Effector memory CD8-positive, alpha-beta T cell (primary cell): ENCODE measurements at regions not wholly inside any gene's neighbourhood (a gene's known extent, or its start where the extent isn't known, plus 50 kb on each side); places are given as distances from the start of the nearest gene placed in this dataset.

Experiments used
- ATAC-seq: fragments of 150-1000 bp; cut with Tn5 transposase; replicated peaks from 2 replicates; pipeline ENCODE4 v1.10.0; 2021; ENCODE audit warnings: mild to moderate bottlenecking, moderate library complexity
- DNase-seq, 3 experiments: peaks; one replicate each; pipeline ENCODE4 v3.0.0; 2021
- H3K27ac Mint-ChIP-seq, 2 donors: one replicate each; pipeline ENCODE4 v1.8.0; 2022; ENCODE audit warnings: mild to moderate bottlenecking in 2 of 2, mixed read lengths in 2 of 2, moderate library complexity in 2 of 2
- H3K27me3 Mint-ChIP-seq, 2 donors: one replicate each; pipeline ENCODE4 v1.8.0; 2022; ENCODE audit warnings: mixed read lengths in 2 of 2
- H3K36me3 Mint-ChIP-seq: one replicate; pipeline ENCODE4 v1.8.0; 2022; ENCODE audit warnings: mild to moderate bottlenecking, moderate library complexity, mixed read lengths; ENCODE audit not compliant: insufficient read depth
- H3K4me1 Mint-ChIP-seq, 2 donors: one replicate each; pipeline ENCODE4 v1.8.0; 2022; ENCODE audit warnings: low read depth in 2 of 2, mixed read lengths in 2 of 2
- H3K4me3 Mint-ChIP-seq, 2 donors: one replicate each; pipeline ENCODE4 v1.8.0; 2022; ENCODE audit warnings: mild to moderate bottlenecking in 2 of 2, mixed read lengths in 2 of 2, moderate library complexity in 2 of 2
- H3K9me3 Mint-ChIP-seq, 2 donors: one replicate each; pipeline ENCODE4 v1.8.0; 2022; ENCODE audit warnings: mixed read lengths in 2 of 2

DNA sequence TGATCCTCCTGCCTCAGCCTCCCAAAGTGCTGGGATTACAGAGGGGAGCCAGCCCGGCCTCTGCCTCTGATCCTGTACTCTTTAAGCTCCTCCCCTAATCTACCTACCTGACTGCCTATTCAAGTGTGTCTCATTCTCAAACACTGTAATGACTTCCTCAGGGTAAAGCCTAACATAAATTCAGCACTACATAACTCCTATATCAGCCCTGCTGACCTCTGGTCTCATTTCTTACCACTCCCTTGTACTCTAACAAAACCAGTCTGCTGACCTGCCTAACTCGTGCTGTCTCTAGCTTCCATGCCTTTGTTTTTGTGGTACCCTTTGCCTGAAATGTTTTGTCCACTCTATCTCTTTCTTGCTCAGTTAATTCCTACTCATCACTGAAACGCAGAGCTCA lies 172.1 kb upstream of the IL12A start:
- Mint-ChIP-seq H3K9me3 (no peaks in the 10 kb centered on the region), H3K4me1 (no peaks in the 10 kb centered on the region), H3K36me3 (no peaks in the 10 kb centered on the region), H3K27ac (no peak overlapping the region), H3K27me3 (peaks cover 17 to 24% of the 10 kb centered on the region in 2 donors), H3K4me3 (no peak overlapping the region)
- no peak for ATAC-seq
- DNase-seq: no peak

DNA sequence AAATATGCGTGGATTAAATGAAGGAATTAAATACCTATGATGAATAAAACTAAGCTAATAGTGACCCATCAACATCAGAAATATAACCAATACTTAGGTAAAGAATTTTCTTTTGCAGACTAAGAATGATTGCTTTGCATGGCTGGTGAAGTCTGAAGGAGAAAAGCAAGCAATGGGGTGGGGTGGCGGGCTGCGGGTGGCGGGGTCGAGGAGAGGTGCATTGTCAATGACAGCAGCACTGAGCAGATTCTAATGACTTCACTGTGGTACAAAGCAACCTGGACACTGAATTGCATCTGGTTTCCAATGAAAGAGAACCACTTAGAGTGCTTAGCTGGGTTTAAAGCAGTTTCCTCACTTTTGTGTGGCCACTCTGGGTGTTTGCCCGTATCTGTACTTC lies 171.5 kb upstream of the IL12A start:
- ATAC-seq (no peak), DNase-seq (no peak)
- Mint-ChIP-seq H3K27ac (no peak overlapping the region), H3K9me3 (no peaks in the 10 kb centered on the region), H3K36me3 (no peaks in the 10 kb centered on the region), H3K27me3 (peaks cover 22 to 24% of the 10 kb centered on the region in 2 donors), H3K4me1 (no peaks in the 10 kb centered on the region), H3K4me3 (no peak overlapping the region)

DNA sequence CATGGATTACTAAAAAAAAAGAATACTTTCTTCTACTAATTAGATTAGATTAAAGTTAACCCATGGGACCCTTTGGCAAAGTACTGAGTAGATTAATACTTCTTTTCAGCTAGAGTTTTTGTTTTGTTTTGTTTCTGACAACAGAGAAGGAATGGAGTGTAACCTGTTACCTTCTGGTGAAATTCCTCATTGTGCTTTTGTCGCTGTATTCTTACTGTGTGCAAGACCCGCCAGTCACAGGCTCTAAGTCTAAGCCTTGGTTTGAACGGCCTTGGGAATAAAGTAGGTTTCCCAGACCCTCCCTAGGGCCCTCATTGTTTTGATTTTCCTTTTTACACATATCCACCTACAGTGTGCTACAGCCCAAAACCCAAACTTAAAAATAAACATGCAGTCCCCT lies 171.1 kb upstream of the IL12A start:
- no peaks in the 10 kb centered on the region for H3K36me3 Mint-ChIP-seq
- H3K27me3 Mint-ChIP-seq: peaks cover 24 to 27% of the 10 kb centered on the region in 2 donors
- H3K4me1 Mint-ChIP-seq: no peaks in the 10 kb centered on the region
- DNase-seq: no peak
- no peak overlapping the region for H3K27ac Mint-ChIP-seq
- H3K4me3 Mint-ChIP-seq: no peak overlapping the region
- ATAC-seq: no peak
- no peaks in the 10 kb centered on the region for H3K9me3 Mint-ChIP-seq

DNA sequence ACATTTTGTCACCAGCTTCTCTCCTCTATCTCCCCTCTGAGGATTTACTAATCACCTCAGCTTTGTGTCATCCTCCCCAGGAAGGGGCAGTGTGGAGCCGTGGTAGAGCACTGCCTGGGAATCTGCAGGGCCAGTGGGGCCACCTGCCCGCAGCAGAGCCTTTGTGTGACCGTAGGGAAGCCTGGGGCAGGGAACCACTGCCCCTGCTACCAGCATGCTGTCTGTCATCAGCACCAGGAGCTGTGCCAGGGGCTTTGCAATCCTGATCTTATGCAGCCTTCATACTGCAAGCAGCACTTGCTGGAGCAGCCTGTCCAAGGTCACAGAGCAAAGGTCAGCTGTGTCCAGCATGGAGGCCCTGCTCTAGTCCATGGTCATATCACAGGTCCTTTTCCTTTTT lies 170.2 kb upstream of the IL12A start:
- ATAC-seq (no peak), DNase-seq (no peak)
- Mint-ChIP-seq H3K36me3 (no peaks in the 10 kb centered on the region), H3K9me3 (no peaks in the 10 kb centered on the region), H3K4me1 (no peaks in the 10 kb centered on the region), H3K27me3 (peaks cover 24 to 34% of the 10 kb centered on the region in 2 donors), H3K27ac (no peak overlapping the region), H3K4me3 (no peak overlapping the region)

DNA sequence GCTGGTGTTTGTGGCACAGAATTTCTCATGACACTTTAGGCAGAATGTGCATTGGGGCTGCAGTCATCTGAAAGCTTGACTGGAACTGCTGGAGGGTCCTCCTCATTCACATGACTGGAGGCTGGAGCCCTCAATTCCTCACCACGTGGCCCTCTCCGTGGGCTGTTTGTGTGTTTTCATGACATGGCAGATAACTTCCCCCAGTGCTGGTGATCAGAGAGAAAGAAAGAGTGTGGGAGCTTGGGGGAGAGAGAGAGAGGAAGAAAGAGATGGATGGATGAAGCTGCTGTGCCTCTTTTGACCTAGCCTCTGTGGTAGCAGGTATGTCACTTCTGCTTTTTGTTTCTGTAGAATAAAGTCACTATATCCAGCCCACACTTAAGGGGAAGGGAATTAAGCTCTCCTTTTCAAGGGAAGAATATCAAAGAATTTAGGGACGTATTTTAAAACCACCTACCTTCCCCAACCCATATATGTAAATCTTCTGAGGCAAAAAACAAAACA lies 169.6 kb upstream of the IL12A start:
- Mint-ChIP-seq H3K27me3 (peaks cover 24 to 34% of the 10 kb centered on the region in 2 donors), H3K36me3 (no peaks in the 10 kb centered on the region), H3K4me3 (no peak overlapping the region), H3K4me1 (no peaks in the 10 kb centered on the region), H3K27ac (no peak overlapping the region), H3K9me3 (no peaks in the 10 kb centered on the region)
- ATAC-seq (no peak), DNase-seq (no peak)

DNA sequence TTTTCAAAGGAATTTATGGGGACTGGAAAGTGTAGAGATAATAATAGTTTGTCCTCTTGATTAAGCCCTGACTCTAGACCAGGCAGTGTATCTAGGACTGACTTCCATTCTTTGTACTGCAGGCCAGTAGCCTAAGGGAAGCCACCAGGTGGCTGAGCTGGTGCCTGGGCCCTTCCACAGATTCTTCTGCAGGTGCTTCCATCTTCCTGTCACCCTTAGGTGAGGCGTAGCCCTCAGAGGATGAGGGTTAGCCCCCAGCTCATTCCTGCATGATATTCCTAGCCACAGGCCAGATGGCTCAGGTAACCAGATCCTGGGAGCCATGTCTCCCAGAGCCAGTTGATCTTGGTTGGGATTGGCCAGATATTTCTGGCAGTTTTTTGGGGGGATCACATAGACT lies 169.0 kb upstream of the IL12A start:
- H3K36me3 Mint-ChIP-seq: no peaks in the 10 kb centered on the region
- no peak overlapping the region for H3K4me3 Mint-ChIP-seq
- no peaks in the 10 kb centered on the region for H3K4me1 Mint-ChIP-seq
- DNase-seq (no peak), ATAC-seq (no peak)
- H3K27me3 Mint-ChIP-seq: peaks cover 24 to 34% of the 10 kb centered on the region in 2 donors
- no peak overlapping the region for H3K27ac Mint-ChIP-seq
- no peaks in the 10 kb centered on the region for H3K9me3 Mint-ChIP-seq

DNA sequence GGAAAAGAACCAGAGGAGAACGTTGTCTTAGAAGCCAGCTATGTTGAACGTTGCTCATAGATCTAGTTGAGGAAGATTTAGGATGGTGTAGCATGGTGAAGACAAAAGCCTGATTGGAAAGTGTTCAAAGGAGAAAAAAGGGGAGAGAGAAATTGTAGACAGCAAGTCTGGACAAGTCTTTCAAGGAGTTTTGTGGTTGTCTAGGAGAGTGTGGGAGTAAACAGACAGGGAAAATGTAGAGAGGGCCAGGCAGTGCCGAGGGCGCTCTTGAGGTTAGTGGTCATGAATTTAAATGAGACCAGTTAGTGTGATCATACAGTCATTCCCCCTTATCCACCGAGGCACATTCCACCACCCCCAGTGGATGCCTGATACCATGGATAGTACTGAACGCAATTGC lies 167.5 kb upstream of the IL12A start:
- no peaks in the 10 kb centered on the region for H3K9me3 Mint-ChIP-seq
- no peaks in the 10 kb centered on the region for H3K4me1 Mint-ChIP-seq
- no peak overlapping the region for H3K4me3 Mint-ChIP-seq
- peaks cover 18 to 39% of the 10 kb centered on the region in 2 donors for H3K27me3 Mint-ChIP-seq
- H3K27ac Mint-ChIP-seq: no peak overlapping the region
- ATAC-seq (no peak), DNase-seq (no peak)
- H3K36me3 Mint-ChIP-seq: no peaks in the 10 kb centered on the region

DNA sequence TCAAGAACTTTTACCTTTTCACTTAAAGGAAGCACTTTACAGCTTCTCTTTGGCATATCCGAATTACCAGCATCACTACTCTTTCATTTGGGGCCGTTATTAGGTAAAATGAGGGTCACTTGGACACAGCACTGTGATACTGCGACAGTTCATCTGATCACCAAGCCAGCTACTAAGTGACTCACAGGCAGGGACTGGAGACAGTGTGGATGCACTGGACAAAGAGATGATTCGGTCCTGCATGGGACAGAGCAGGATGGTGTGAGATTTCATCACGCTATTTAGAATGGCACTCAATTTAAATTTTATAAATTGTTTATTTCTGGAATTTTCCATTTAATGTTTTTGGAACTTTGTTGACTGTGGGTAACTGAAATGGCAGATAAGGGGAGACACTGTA lies 166.9 kb upstream of the IL12A start:
- Mint-ChIP-seq H3K27ac (no peak overlapping the region), H3K36me3 (no peaks in the 10 kb centered on the region)
- no peak for DNase-seq

DNA sequence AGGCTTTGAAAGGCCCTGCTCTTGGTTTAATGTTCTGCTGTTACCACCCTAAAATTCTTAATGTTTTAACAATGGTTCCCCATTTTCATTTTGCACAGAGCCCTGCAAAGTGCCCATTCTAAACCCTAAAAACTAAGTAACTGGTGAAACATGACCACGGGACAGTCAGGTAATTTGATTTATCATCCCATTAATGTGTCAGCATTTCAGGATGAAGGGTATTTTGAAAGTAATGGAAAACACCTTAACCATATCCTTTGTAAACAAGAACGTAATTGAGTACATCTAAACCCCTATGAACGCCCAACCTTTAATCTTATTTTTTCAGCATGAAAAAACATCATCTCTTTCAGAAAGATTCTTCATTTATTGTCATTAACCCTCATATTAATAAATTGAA lies 164.9 kb upstream of the IL12A start:
- Mint-ChIP-seq H3K4me1 (no peaks in the 10 kb centered on the region), H3K36me3 (no peaks in the 10 kb centered on the region), H3K27ac (no peak overlapping the region), H3K4me3 (no peak overlapping the region), H3K9me3 (no peaks in the 10 kb centered on the region), H3K27me3 (peaks cover 12 to 28% of the 10 kb centered on the region in 2 donors)
- DNase-seq: no peak
- no peak for ATAC-seq

More for the DNA sequence above, 166.9 kb upstream of the IL12A start:
- Mint-ChIP-seq H3K4me3 (no peak overlapping the region), H3K4me1 (no peaks in the 10 kb centered on the region), H3K9me3 (no peaks in the 10 kb centered on the region), H3K27me3 (peaks cover 18 to 39% of the 10 kb centered on the region in 2 donors)
- ATAC-seq: no peak

DNA sequence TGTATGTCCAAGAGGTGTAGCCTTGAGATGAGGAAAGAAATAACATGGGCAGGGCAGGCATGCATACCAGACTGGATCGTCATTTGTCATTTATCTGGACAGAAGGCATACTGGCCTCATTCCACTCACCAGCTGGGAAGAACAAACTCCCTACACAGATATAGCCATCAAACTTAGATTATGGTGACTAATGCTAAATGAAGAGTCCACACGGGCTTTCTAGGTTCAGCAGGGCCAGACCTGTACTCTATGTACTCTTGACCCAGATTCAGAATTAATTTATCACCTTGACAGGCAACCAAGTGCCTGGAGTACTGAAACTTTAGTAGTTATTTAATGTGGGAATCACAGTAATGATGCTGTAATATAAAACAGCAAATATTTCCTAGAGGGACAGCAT lies 164.3 kb upstream of the IL12A start:
- DNase-seq (no peak), ATAC-seq (no peak)
- Mint-ChIP-seq H3K27me3 (peaks cover 12 to 22% of the 10 kb centered on the region in 2 donors), H3K9me3 (no peaks in the 10 kb centered on the region), H3K4me3 (no peak overlapping the region), H3K36me3 (no peaks in the 10 kb centered on the region), H3K4me1 (no peaks in the 10 kb centered on the region), H3K27ac (no peak overlapping the region)

DNA sequence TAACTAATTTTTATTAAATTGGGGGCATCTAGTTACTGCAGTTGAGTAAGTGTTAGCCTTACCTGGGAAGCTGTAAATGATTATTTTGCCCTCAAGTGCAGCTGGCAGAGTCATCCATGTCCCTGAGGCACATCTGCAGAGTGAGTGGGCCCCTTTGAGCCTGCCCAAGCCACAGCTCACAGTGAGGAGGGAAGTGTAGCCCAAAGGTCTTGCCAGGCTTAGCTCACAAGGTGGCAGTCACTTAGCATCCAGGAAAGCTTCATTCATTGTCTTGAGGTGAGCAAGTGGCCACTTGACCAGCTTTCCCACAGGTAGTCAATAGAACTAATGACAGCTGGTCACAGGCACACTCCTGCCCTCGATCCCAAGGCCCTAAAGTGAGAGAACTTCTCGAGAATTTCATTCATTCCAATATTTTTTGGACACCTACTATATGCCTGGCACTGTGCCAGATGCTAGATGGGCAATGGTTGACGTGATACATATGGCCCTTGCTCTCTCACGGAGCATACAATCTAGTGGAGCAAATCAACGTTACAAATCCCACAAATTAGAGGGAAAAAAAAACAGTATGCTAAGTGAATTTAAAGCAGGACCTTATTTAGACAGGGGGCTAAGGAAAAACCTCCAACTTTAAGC lies 163.3 kb upstream of the IL12A start:
- Mint-ChIP-seq H3K4me1 (no peaks in the 10 kb centered on the region), H3K27ac (no peak overlapping the region), H3K36me3 (no peaks in the 10 kb centered on the region), H3K9me3 (no peaks in the 10 kb centered on the region), H3K4me3 (no peak overlapping the region), H3K27me3 (peaks cover 10 to 22% of the 10 kb centered on the region in 2 donors)
- DNase-seq: no peak
- ATAC-seq: no peak

DNA sequence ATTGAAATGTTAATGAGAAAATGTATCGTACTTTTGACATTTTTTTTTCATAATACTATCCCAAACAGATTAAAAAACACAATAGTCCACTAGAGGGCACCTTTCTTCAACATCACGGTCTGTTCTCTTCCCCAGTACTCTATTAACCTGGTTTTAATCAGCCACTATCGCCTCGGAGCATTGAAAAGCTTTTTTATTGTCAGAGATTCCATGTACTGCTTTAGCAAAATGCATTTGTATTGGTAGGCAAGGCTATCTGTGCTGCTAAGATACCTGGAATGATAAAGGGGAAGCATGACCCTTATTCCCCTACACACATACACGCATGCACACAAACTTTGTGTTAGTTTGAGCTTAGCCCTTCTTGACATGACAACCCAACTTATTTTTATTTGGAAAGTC lies 160.1 kb upstream of the IL12A start:
- Mint-ChIP-seq H3K4me1 (no peaks in the 10 kb centered on the region), H3K9me3 (no peaks in the 10 kb centered on the region), H3K36me3 (no peaks in the 10 kb centered on the region), H3K4me3 (no peak overlapping the region), H3K27me3 (peaks cover 0 to 6% of the 10 kb centered on the region in 2 donors), H3K27ac (no peak overlapping the region)
- ATAC-seq (no peak), DNase-seq (no peak)

DNA sequence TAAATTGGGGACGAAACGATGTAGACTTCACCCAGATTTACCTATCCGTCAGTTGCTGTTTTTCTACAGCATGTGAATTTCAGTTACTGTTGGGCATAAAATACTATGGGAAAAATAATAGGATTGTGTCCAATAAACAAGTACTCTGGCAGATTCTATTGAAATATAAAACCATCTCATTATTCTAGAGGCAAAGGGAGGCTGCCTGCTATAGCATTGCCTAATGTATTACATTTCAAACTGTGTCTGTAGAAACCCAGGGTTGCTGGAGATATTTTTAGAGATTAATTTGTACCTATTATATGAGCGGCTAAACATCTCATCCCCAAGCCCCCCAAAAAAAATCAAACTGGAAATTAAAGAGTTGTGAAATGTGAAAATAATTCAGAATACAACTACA lies 159.6 kb upstream of the IL12A start:
- H3K9me3 Mint-ChIP-seq: no peaks in the 10 kb centered on the region
- H3K4me1 Mint-ChIP-seq: no peaks in the 10 kb centered on the region
- DNase-seq: no peak
- no peaks in the 10 kb centered on the region for H3K36me3 Mint-ChIP-seq
- ATAC-seq: no peak
- H3K4me3 Mint-ChIP-seq: no peak overlapping the region
- H3K27me3 Mint-ChIP-seq: peaks cover 0 to 6% of the 10 kb centered on the region in 2 donors
- no peak overlapping the region for H3K27ac Mint-ChIP-seq

DNA sequence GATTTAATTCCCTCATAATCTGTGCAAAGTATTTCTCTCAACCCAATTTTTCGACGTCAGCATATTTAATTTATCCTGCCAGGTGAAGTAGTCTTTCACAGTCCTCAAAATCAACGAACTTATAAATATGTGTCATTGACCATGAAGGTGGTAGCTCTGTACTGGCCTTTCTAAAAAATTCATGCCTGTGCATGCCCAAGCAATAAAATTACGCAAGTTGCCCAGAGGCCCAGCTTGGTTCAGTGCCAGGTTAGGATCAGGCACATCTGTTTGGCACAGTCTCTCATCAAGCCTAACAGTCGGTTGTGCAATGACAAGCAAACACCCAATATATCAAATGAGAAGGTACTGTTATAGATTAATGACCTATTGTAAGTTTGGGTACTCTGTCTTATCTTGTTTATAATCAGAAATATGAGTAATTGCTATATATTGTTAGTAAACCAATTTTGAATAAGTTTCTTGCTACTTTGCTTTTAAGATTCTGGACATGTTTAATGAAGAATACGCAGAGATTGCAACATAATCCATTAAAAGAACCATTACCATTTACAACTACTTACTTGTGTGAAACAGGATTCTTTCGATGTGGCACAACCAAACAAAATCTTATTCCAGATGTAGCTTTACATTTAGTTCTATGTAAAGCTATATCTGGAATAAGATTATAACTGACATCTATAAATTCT lies 159.0 kb upstream of the IL12A start:
- H3K27ac Mint-ChIP-seq: no peak overlapping the region
- no peaks in the 10 kb centered on the region for H3K4me1 Mint-ChIP-seq
- H3K27me3 Mint-ChIP-seq: peaks cover 0 to 6% of the 10 kb centered on the region in 2 donors
- H3K36me3 Mint-ChIP-seq: no peaks in the 10 kb centered on the region
- no peak for ATAC-seq
- no peaks in the 10 kb centered on the region for H3K9me3 Mint-ChIP-seq
- no peak overlapping the region for H3K4me3 Mint-ChIP-seq
- no peak for DNase-seq
